ENCODE measurements at regions not wholly inside any gene's neighbourhood (a gene's known extent, or its start where the extent isn't known, plus 50 kb on each side); places are given as distances from the start of the nearest gene placed in this dataset.

DNA sequence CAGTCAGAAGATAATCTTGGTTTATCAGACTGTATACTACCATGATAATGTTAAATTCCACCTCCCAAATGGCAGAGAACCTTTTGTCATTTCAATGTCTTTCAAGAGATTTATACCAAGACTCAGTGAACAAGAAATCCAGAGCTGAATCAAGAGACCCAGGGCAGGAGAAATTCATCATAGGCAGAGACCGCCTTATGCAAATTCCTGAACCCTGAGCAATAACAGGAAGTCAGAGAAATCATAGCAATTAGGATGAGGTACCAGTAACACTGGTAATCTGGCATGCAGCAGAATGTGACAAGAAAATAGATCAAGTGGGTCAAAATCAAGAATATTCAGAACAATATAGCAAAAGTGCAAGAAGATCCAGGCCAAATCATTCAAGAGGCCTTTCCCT is 412.4 kb upstream of the LRATD1 start:
- CTCF ChIA-PET (ENCODE audit: low intra/inter-chr PET ratio, low total read pairs), result no interaction called here
- H3K4me3 ChIP-seq (replicated peaks in 1 of 3; ENCODE audit: insufficient read depth in 1 of 3, low read depth in 2 of 3, low read length in 3 of 3), result no peak overlapping the region
- 0% methylated on average over 1 of the region's 1 CpG for WGBS (ENCODE audit: low lambda C conversion rate)

More for the DNA sequence above, 412.4 kb upstream of the LRATD1 start:
- BruUV-seq (replicated peaks), result no TSS peak
- no peaks in the 10 kb centered on the region for H3K36me3 ChIP-seq (replicated peaks in 1 of 2; ENCODE audit: control insufficient read depth in 1 of 2, insufficient read depth in 2 of 2, low read length in 2 of 2)
- H3K9me3 ChIP-seq (ENCODE audit: low read length), result peaks cover 55% of the 10 kb centered on the region
- TF ChIP-seq, protein P1, sequence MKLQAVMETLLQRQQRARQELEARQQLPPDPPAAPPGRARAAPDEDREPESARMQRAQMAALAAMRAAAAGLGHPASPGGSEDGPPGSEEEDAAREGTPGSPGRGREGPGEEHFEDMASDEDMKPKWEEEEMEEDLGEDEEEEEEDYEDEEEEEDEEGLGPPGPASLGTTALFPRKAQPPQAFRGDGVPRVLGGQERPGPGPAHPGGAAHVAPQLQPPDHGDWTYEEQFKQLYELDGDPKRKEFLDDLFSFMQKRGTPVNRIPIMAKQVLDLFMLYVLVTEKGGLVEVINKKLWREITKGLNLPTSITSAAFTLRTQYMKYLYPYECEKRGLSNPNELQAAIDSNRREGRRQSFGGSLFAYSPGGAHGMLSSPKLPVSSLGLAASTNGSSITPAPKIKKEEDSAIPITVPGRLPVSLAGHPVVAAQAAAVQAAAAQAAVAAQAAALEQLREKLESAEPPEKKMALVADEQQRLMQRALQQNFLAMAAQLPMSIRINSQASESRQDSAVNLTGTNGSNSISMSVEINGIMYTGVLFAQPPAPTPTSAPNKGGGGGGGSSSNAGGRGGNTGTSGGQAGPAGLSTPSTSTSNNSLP (IDR thresholded peaks at IDR 0.05; ENCODE audit: low read depth, low read length), result no peak
- TF ChIP-seq RFXANK (CRISPR knock-in tag; IDR thresholded peaks at IDR 0.05), result no peak
- no peak for TF ChIP-seq ZNF619 (CRISPR knock-in tag; IDR thresholded peaks at IDR 0.05)
- TF ChIP-seq NFKB2 (CRISPR knock-in tag; IDR thresholded peaks at IDR 0.05; ENCODE audit: borderline replicate concordance), result no peak
- no peak for TF ChIP-seq ATM (IDR thresholded peaks at IDR 0.05; ENCODE audit: borderline replicate concordance)
- TF ChIP-seq JUN (CRISPR knock-in tag; IDR thresholded peaks at IDR 0.05), result no peak
- TF ChIP-seq ZBTB10 (CRISPR knock-in tag; IDR thresholded peaks at IDR 0.05; ENCODE audit: borderline replicate concordance), result no peak
- TF ChIP-seq ZNF326 (CRISPR knock-in tag; IDR thresholded peaks at IDR 0.05; ENCODE audit: borderline replicate concordance), result no peak
- TF ChIP-seq PCBP2 (optimal IDR thresholded peaks at IDR 0.05; ENCODE audit: low read depth, low read length, poor library complexity, severe bottlenecking), result no peak
- no peak for TF ChIP-seq PHB2 (IDR thresholded peaks at IDR 0.05; ENCODE audit: partially characterized antibody)
- no peak for TF ChIP-seq GATAD2A (CRISPR knock-in tag; IDR thresholded peaks at IDR 0.05)
- no peak for TF ChIP-seq ZNF703 (CRISPR knock-in tag; IDR thresholded peaks at IDR 0.05; ENCODE audit: borderline replicate concordance)
- TF ChIP-seq ZFP37 (CRISPR knock-in tag; IDR thresholded peaks at IDR 0.05; ENCODE audit: borderline replicate concordance), result no peak
- TF ChIP-seq NFRKB (IDR thresholded peaks at IDR 0.05), result no peak
- no peak for TF ChIP-seq ZNF557 (CRISPR knock-in tag; IDR thresholded peaks at IDR 0.05)
- no peak for TF ChIP-seq SNRNP70 (IDR thresholded peaks at IDR 0.05; ENCODE audit: low read depth, low read length)
- TF ChIP-seq JUND (CRISPR knock-in tag; IDR thresholded peaks at IDR 0.05), result no peak
- H3K4me2 ChIP-seq (ENCODE audit: low read depth, low read length), result no peak overlapping the region
- intact Hi-C loops (cut with micrococcal nuclease; ENCODE audit: unreplicated experiment), result no loop called here
- H2AFZ ChIP-seq (ENCODE audit: low read length), result no peak overlapping the region
- in situ Hi-C loops (cut with HindIII; ENCODE audit: extremely low pct_ligation_motif_present, low pct_unique_long_range_greater_than_20kb), result no loop called here
- POLR2A ChIA-PET, result no interaction called here
- ATAC-seq (no peak), FAIRE-seq (no peak), DNase-seq (ENCODE audit: low spot score) (no peak)
- no peaks in the 10 kb centered on the region for H4K20me1 ChIP-seq (ENCODE audit: insufficient read depth, low read length)
- no peaks in the 10 kb centered on the region for H3K27me3 ChIP-seq (ENCODE audit: control insufficient read depth in 1 of 2, insufficient read depth in 2 of 2, low read length in 2 of 2)
- no peak overlapping the region for H3K27ac ChIP-seq (ENCODE audit: extremely low read length, insufficient read depth, low read length)
- no peaks in the 10 kb centered on the region for H3K4me1 ChIP-seq (ENCODE audit: insufficient read depth, low read length)
- no peak overlapping the region for H3K9ac ChIP-seq (ENCODE audit: insufficient read depth, low read depth, low read length)
- H3K79me2 ChIP-seq (ENCODE audit: insufficient read depth, low read length), result no peaks in the 10 kb centered on the region

Measured in HepG2 (cell line).